HG02938 (cell line): ENCODE measurements at regions not wholly inside any gene's neighbourhood (a gene's known extent, or its start where the extent isn't known, plus 50 kb on each side); places are given as distances from the start of the nearest gene placed in this dataset.

Experiments used
- ATAC-seq: cut with Tn5 transposase; IDR thresholded peaks from one replicate; pipeline ENCODE4 v1.9.1; 2021; ENCODE audit warnings: mild to moderate bottlenecking, moderate library complexity; ENCODE audit not compliant: unreplicated experiment

GRCh38 chr12:115762936-115763335 lies 514.6 kb downstream of the MED13L start:
- ATAC-seq = no peak

GRCh38 chr12:115761784-115762183 lies 515.7 kb downstream of the MED13L start:
- ATAC-seq = no peak

GRCh38 chr12:115760231-115760630 lies 517.3 kb downstream of the MED13L start:
- no peak for ATAC-seq

GRCh38 chr12:115758877-115759620 lies 518.4 kb downstream of the MED13L start:
- ATAC-seq = no peak

- ATAC-seq = no peak
Measured at GRCh38 chr12:115758183-115758582, 519.3 kb downstream of the MED13L start.

GRCh38 chr12:115756804-115757203 lies 520.7 kb downstream of the MED13L start:
- no peak for ATAC-seq

GRCh38 chr12:115756271-115756670 lies 521.2 kb downstream of the MED13L start:
- no peak for ATAC-seq

GRCh38 chr12:115755725-115756085 lies 521.8 kb downstream of the MED13L start:
- ATAC-seq = no peak

GRCh38 chr12:115755061-115755724 lies 522.3 kb downstream of the MED13L start:
- no peak for ATAC-seq

GRCh38 chr12:115752913-115753726 lies 524.4 kb downstream of the MED13L start:
- ATAC-seq = no peak

GRCh38 chr12:115752156-115752555 lies 525.3 kb downstream of the MED13L start:
- ATAC-seq = no peak

GRCh38 chr12:115750340-115750739 lies 527.2 kb downstream of the MED13L start:
- no peak for ATAC-seq

- ATAC-seq = no peak
Measured at GRCh38 chr12:115749071-115749841, 528.2 kb downstream of the MED13L start.

- ATAC-seq = no peak
Measured at GRCh38 chr12:115740586-115741155, 536.8 kb downstream of the MED13L start.

- no peak for ATAC-seq
Measured at GRCh38 chr12:115737895-115738294, 539.6 kb downstream of the MED13L start.

GRCh38 chr12:115736360-115736759 lies 541.1 kb downstream of the MED13L start:
- no peak for ATAC-seq

GRCh38 chr12:115730975-115731541 lies 546.4 kb downstream of the MED13L start:
- no peak for ATAC-seq

GRCh38 chr12:115726691-115727090 lies 550.8 kb downstream of the MED13L start:
- no peak for ATAC-seq

GRCh38 chr12:115722181-115722580 lies 555.3 kb downstream of the MED13L start:
- ATAC-seq = no peak

- ATAC-seq = no peak
Measured at GRCh38 chr12:115716551-115716950, 560.9 kb downstream of the MED13L start.
